NCI-H82 (cell line): ENCODE measurements at regions not wholly inside any gene's neighbourhood (a gene's known extent, or its start where the extent isn't known, plus 50 kb on each side); places are given as distances from the start of the nearest gene placed in this dataset.
A peak's percentile ranks its signal among the peaks of the same experiment; 100 is the strongest.
"Not testable (repeated sequence)": the region's sequence is repeated elsewhere in the genome, so short reads cannot be mapped to it uniquely, and the experiment has no call there.

Experiments used
- DNase-seq: peaks from one replicate; lab custom pipeline; 2025; lab: John Stamatoyannopoulos, UW

DNA sequence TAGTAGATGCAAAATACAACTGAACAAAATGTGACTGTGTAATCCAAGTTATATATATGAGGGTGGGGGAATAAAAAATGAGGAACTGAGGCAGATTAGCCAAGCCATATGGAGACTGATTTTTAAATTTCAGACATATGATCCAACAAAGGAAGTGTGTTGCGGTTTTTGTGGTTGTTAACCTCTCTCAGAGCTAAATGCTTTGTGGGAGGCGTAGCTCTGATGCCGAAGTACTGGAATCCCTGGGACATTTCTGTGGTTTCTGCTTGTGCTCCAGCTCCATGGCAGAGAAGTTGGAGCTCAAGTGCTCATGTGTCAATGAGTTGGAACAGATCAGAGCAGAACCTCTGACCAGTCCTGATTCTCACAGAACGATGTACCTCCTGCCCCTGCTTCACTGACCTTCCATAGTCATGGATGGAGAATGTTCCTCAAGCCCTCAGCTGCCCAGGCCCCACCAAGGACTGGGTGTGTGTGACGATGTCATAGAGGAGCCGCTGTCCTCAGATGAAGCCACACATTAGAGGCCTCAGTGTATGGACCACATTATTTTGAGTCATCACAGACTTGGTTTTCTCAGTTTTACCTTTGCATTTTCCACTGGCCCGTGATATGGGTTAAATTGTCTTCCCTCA is 107.6 kb downstream of the SOX1 start:
- DNase-seq, result no peak

- DNase-seq, result no peak
Observed at GRCh38 chr13:112175162-112176075, 108.5 kb downstream of the SOX1 start.

GRCh38 chr13:112176141-112177119 is 109.5 kb downstream of the SOX1 start:
- not testable (repeated sequence) for DNase-seq

- DNase-seq, result peak; percentile 8
Observed at GRCh38 chr13:112177450-112178288, 110.7 kb downstream of the SOX1 start.

GRCh38 chr13:112178769-112179168 is 111.8 kb downstream of the SOX1 start:
- no peak for DNase-seq

DNA sequence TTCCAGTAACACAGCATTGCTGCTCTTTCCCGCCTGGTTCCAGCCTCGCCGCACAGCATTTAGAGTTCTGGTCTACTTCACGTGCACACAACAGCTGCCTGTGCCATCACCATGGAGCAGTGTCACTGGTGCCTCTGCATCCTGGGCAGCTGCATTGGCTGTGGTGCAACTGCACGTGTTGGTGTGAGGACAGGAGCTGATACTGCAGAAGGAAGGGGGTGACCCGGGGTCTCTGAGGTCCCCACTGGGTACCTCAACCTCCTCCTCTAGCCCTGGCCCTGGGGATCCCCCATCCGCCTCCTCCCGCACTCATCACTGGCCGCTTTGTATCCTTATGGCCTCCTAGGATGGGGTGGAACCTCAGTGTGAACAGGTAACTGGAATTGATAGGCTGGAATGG is 112.5 kb downstream of the SOX1 start:
- no peak for DNase-seq

- no peak for DNase-seq
Observed at GRCh38 chr13:112179995-112180394, 113.0 kb downstream of the SOX1 start.

- DNase-seq, result no peak
Observed at GRCh38 chr13:112181336-112182067, 114.6 kb downstream of the SOX1 start.

GRCh38 chr13:112182251-112182650 is 115.3 kb downstream of the SOX1 start:
- DNase-seq, result no peak

GRCh38 chr13:112182846-112183531 is 116.0 kb downstream of the SOX1 start:
- no peak for DNase-seq

DNA sequence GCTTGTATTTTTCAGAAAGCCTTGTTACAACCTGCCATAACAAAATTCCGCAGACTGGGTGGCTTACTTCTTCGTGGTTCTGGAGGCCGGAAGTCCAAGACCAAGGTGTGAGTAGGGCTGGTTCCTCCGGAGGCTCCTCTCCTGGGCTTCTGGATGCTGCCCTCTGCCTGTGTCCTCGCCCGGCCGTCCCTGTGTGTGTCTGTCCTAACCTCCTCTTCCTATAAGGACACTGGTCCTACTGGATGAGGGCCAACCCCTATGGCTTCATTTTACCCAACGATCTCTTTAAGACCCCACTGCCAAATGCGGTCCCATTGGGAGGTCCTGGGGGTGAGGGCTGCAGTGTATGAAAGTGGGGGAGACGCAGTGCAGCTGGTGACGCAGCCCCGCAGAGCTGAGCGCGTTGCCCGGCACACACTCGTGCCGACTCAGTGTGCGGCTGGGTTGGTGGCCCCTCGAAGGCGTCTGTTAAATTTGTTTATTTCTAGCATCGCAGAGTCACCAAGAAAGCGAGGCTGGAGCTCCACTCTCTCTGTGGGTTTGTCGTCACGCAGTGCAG is 116.7 kb downstream of the SOX1 start:
- DNase-seq, result no peak

DNA sequence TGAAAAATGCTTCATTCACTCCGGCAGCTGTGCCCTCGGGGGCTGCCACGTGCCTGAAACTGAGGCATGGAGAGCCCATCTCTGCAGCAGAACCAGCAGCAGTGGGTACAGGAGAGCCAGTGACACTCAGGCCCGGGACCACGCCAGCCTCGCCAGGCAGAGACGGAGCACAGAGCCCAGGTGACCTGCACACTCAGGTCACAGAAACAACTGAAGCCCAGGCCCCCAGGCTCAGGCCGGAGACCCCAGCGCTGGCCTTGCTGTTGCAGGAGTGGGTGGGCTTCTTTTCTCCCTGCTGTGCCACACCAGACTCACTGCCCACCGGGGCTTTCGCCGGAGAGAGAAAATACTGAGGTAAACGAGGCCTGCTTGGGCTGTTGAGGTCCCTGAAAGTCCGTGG is 117.3 kb downstream of the SOX1 start:
- DNase-seq, result no peak

- no peak for DNase-seq
Observed at GRCh38 chr13:112184851-112185371, 118.0 kb downstream of the SOX1 start.

- DNase-seq, result no peak
Observed at GRCh38 chr13:112185466-112185865, 118.5 kb downstream of the SOX1 start.

DNA sequence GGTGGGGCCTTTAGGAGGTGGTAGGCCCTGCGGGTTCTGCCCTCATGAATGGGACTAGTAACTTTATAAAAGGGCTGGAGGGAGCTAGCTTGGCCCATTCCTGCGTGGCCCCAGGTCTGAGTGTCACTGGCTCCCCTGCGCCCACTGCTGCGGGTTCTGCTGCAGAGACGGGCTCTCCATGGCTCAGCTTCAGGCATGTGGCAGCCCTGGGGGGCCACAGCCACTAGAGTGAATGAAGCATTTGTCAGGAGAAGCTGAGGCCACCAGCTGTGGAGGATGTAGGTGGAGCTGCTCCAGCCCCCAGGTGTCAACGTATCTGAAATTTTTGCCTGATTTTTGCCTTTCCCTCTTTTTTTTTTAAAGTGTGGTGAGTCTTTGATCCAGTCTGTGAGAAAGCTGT is 119.1 kb downstream of the SOX1 start:
- no peak for DNase-seq

DNA sequence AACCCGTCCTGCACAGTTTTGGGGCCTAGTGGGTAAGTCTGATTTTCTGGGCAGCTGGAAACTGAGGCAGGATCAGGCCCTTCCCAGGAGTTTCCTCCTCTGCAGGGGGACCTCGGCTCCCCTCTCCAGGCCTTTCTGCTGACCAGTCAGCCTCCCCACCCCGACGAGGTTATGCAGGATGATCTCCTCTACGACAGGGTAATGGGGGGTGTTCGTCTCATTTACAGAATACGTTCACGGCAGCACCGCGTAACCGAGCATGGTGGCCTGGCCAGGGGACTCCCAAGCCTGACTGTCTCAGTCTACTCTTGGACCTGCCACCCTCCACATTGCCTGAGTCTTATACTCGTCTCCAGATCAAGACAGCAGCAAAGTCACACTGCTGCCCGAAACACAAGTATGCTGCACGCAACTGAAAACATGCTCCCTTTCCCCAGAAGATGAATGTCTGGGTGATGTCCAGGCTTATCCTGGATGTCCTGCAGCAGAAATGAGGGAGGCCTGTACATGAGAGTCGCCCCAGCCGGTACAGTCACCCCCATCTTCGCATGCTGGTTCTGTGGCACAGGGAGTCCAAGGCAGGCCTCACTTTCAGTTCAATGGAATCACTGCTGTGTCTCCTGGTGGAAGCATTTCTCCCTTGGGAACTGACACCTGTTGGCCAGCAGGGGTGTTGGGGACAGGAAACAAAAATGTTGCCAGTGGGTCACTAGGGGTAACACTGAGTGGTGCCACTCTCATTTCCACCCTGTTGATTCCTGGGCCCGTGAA is 120.8 kb downstream of the SOX1 start:
- DNase-seq, result no peak

DNA sequence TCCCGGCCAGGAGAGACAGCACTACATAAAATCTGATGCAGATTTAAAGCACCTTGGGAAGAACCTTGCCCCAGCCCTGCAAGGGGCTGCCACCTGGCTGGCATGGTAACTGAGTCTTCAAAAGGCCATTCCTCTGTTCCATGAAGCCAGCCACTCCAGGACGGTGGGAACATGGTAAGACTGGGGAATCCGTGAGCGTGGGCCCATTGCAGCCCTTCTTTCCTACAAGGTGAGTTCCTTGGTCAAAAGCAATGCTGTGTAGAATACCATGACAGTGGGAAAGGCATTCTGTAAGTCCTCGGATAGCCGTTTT is 121.3 kb downstream of the SOX1 start:
- no peak for DNase-seq

DNA sequence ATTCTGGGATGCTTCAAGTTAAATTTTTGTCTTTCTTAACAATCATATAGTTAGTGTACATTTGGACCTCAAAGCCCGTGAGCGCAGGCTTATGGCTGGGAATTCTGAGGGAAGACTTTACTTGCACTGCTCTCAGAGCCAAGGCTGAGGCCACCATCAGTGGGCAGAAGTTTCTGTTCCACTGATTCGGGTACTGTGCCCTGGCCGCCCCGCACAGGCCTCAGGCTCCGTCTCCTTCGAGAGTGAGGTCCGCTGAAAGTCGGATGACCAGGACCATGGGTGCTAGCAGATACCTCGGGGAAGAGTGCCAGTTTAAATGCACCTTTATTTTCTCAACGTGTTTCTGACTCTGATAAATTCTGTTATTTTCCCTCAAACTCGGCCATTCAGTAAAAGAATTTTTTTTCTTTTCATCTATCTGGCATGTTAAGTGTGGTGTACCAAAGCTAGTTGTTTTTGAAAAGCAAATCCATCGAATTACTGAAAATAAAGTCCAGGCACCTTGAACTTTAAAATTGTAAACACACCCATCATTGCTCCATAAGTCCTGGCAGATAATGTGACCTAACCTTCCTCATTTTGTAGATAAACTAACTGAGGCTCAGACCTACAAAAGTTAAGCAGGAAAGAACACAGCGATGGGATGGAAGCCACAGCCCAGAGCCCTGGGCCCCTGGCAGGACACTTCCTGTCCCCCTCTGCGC is 126.7 kb downstream of the SOX1 start:
- no peak for DNase-seq
